CD4-positive, alpha-beta T cell (primary cell): ENCODE measurements at regions not wholly inside any gene's neighbourhood (a gene's known extent, or its start where the extent isn't known, plus 50 kb on each side); places are given as distances from the start of the nearest gene placed in this dataset.

Experiments used
- ATAC-seq: fragments of 200-7000 bp; cut with Tn5 transposase; one replicate; pipeline ENCODE4 v1.10.0; 2022; ENCODE audit warnings: mild to moderate bottlenecking; ENCODE audit not compliant: poor library complexity
- CTCF ChIA-PET: fragments of 350-600 bp; sonication (Branson Sonifier 250); formaldehyde crosslinking; loops from one replicate; lab custom pipeline; 2021; ENCODE audit warnings: antibody characterized with exemption, inconsistent platforms; lab: Charles Lee
- POLR2A ChIA-PET: fragments of 350-600 bp; sonication (Branson Sonifier 250); formaldehyde crosslinking; loops from one replicate; lab custom pipeline; 2021; ENCODE audit warnings: antibody characterized with exemption, inconsistent platforms; lab: Charles Lee
- DNase-seq, 14 experiments: peaks; one replicate each; pipeline ENCODE4 v3.0.0-alpha.2; 2013 to 2020; ENCODE audit warnings: mixed read lengths in 2 of 14
- H3K27ac ChIP-seq, 2 donors: one replicate each; pipeline versions ENCODE4 v1.5.1 to v1.7.0; 2013; ENCODE audit warnings: low read length in 2 of 2, low read depth in 1 of 2, mild to moderate bottlenecking in 1 of 2
- H3K27me3 ChIP-seq, 2 experiments: 1 replicate in 1 of 2; 2 replicates in 1 of 2; pipeline versions ENCODE4 v1.6.1 to v1.7.0; 2013; ENCODE audit warnings: low read length in 2 of 2, control low read depth in 1 of 2, mild to moderate bottlenecking in 1 of 2, moderate library complexity in 1 of 2; ENCODE audit not compliant: insufficient read depth in 2 of 2, control insufficient read depth in 1 of 2
- H3K36me3 ChIP-seq: one replicate; pipeline ENCODE4 v1.6.1; 2013; ENCODE audit warnings: low read length, control low read depth; ENCODE audit not compliant: insufficient read depth
- H3K4me1 ChIP-seq: one replicate; pipeline ENCODE4 v1.6.1; 2013; ENCODE audit warnings: low read length, control low read depth; ENCODE audit not compliant: insufficient read depth
- H3K4me3 ChIP-seq: one replicate; pipeline ENCODE4 v1.5.1; 2013; ENCODE audit warnings: mild to moderate bottlenecking, low read length, moderate library complexity
- H3K9me3 ChIP-seq, 2 experiments: 1 replicate in 1 of 2; 2 replicates in 1 of 2; pipeline versions ENCODE4 v1.6.1 to v1.7.0; 2013; ENCODE audit warnings: low read length in 2 of 2, mild to moderate bottlenecking in 2 of 2, control low read depth in 1 of 2, moderate library complexity in 1 of 2; ENCODE audit not compliant: control insufficient read depth in 1 of 2, insufficient read depth in 1 of 2
- H3K27ac Mint-ChIP-seq: one replicate; pipeline ENCODE4 v1.8.0; 2020; ENCODE audit warnings: mixed read lengths
- H3K27me3 Mint-ChIP-seq: one replicate; pipeline ENCODE4 v1.8.0; 2021; ENCODE audit warnings: mixed read lengths
- H3K36me3 Mint-ChIP-seq: one replicate; pipeline ENCODE4 v1.8.0; 2021; ENCODE audit warnings: low read depth, mixed read lengths
- H3K4me1 Mint-ChIP-seq: one replicate; pipeline ENCODE4 v1.8.0; 2021; ENCODE audit warnings: low read depth, mixed read lengths
- H3K4me3 Mint-ChIP-seq: one replicate; pipeline ENCODE4 v1.8.0; 2020; ENCODE audit warnings: mild to moderate bottlenecking, mixed read lengths
- H3K9me3 Mint-ChIP-seq: one replicate; pipeline ENCODE4 v1.8.0; 2020; ENCODE audit warnings: mixed read lengths
- intact Hi-C, 2 experiments: fragments of 100-400 bp; cut with DNase I in 1 of 2; cut with micrococcal nuclease in 1 of 2; formaldehyde crosslinking; loops; one replicate each; pipeline versions ENCODE4 v1.15.1 to v1.9.0; 2023 to 2025; cut with DNase I, micrococcal nuclease
- TF ChIP-seq, protein P1 (sequence below): fragments of 200-600 bp; IDR thresholded peaks from one replicate; pipeline ENCODE4 v1.8.0; 2022; ENCODE audit warnings: antibody characterized with exemption, mild to moderate bottlenecking

DNA sequence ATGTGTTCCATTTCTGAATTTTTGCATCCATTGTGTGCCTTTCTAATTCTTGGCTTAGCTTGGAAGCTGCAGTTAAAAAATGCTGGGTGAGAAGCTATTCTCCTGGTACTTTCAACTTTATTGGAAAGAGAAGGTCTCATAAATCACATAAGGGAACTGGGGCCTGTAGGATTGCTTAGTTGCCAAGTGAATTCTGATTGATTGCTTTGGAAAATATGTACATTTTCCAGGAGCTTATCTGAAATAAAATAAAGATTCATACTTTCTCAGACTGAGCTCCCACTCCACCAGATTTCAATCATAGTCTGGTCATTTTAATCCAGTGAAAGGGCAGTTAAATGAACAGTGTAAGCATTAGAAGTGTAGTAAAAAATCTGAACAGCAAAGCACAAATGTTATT is 50.0 kb upstream of the PRICKLE1 start:
- DNase-seq: no peak
- Mint-ChIP-seq H3K27ac (no peak overlapping the region), H3K9me3 (peaks cover 2% of the 10 kb centered on the region), H3K4me1 (no peaks in the 10 kb centered on the region), H3K27me3 (peaks cover 4% of the 10 kb centered on the region), H3K4me3 (no peak overlapping the region), H3K36me3 (no peaks in the 10 kb centered on the region)
- ATAC-seq: no peak
- POLR2A ChIA-PET: no interaction called here
- CTCF ChIA-PET: no interaction called here
- TF ChIP-seq, protein P1, sequence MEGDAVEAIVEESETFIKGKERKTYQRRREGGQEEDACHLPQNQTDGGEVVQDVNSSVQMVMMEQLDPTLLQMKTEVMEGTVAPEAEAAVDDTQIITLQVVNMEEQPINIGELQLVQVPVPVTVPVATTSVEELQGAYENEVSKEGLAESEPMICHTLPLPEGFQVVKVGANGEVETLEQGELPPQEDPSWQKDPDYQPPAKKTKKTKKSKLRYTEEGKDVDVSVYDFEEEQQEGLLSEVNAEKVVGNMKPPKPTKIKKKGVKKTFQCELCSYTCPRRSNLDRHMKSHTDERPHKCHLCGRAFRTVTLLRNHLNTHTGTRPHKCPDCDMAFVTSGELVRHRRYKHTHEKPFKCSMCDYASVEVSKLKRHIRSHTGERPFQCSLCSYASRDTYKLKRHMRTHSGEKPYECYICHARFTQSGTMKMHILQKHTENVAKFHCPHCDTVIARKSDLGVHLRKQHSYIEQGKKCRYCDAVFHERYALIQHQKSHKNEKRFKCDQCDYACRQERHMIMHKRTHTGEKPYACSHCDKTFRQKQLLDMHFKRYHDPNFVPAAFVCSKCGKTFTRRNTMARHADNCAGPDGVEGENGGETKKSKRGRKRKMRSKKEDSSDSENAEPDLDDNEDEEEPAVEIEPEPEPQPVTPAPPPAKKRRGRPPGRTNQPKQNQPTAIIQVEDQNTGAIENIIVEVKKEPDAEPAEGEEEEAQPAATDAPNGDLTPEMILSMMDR: no peak
- H3K4me3 ChIP-seq: no peak overlapping the region
- H3K9me3 ChIP-seq: peaks cover 0 to 5% of the 10 kb centered on the region in 2 experiments
- no peaks in the 10 kb centered on the region for H3K27me3 ChIP-seq
- no peaks in the 10 kb centered on the region for H3K4me1 ChIP-seq
- no peak overlapping the region for H3K27ac ChIP-seq
- H3K36me3 ChIP-seq: no peaks in the 10 kb centered on the region
- intact Hi-C loops: no loop called here
